H9 (cell line): ENCODE measurements at regions not wholly inside any gene's neighbourhood (a gene's known extent, or its start where the extent isn't known, plus 50 kb on each side); places are given as distances from the start of the nearest gene placed in this dataset.

Experiments used
- DNase-seq: peaks from one replicate; pipeline ENCODE4 v3.0.0-alpha.2; 2017
- H2AFZ ChIP-seq: one replicate; pipeline ENCODE4 v1.6.1; 2013; ENCODE audit warnings: mild to moderate bottlenecking, low read length, control low read depth, moderate library complexity
- H2AK5ac ChIP-seq: 2 replicates; pipeline ENCODE4 v1.6.1; 2013; ENCODE audit warnings: low read length, control low read depth, mixed read lengths; ENCODE audit not compliant: insufficient read length
- H2BK120ac ChIP-seq: one replicate; pipeline ENCODE4 v1.6.1; 2013; ENCODE audit warnings: low read depth, mild to moderate bottlenecking, low read length, control low read depth, inconsistent platforms; ENCODE audit not compliant: poor library complexity, severe bottlenecking
- H2BK12ac ChIP-seq: 2 replicates; pipeline ENCODE4 v1.6.1; 2013; ENCODE audit warnings: low read length, control low read depth, mixed read lengths, low read depth; ENCODE audit not compliant: insufficient read length
- H2BK15ac ChIP-seq: 2 replicates; pipeline ENCODE4 v1.6.1; 2013; ENCODE audit warnings: low read depth, low read length, control low read depth
- H2BK20ac ChIP-seq: one replicate; pipeline ENCODE4 v1.6.1; 2013; ENCODE audit warnings: low read depth, mild to moderate bottlenecking, low read length, control low read depth, inconsistent platforms; ENCODE audit not compliant: poor library complexity, severe bottlenecking
- H2BK5ac ChIP-seq: 2 replicates; pipeline ENCODE4 v1.6.1; 2013; ENCODE audit warnings: low read length, control low read depth, mixed read lengths; ENCODE audit not compliant: insufficient read length
- H3K14ac ChIP-seq: 2 replicates; pipeline ENCODE4 v1.6.1; 2013; ENCODE audit warnings: low read length, control low read depth; ENCODE audit not compliant: insufficient read depth
- H3K18ac ChIP-seq: 2 replicates; pipeline ENCODE4 v1.6.1; 2013; ENCODE audit warnings: low read depth, mild to moderate bottlenecking, mixed read lengths, low read length, control low read depth; ENCODE audit not compliant: insufficient read length
- H3K23ac ChIP-seq: 2 replicates; pipeline ENCODE4 v1.6.1; 2013; ENCODE audit warnings: low read length, control low read depth, mixed read lengths, low read depth; ENCODE audit not compliant: insufficient read length
- H3K23me2 ChIP-seq: 2 replicates; pipeline ENCODE4 v1.6.1; 2013; ENCODE audit warnings: low read depth, mild to moderate bottlenecking, mixed read lengths, low read length, control low read depth; ENCODE audit not compliant: insufficient read length, poor library complexity, severe bottlenecking
- H3K27ac ChIP-seq: 2 replicates; pipeline ENCODE4 v1.5.1; 2013; ENCODE audit warnings: low read length, control low read depth, mixed read lengths, low read depth; ENCODE audit not compliant: insufficient read length
- H3K27me3 ChIP-seq: 2 replicates; pipeline ENCODE4 v1.6.1; 2013; ENCODE audit warnings: low read length, control low read depth, inconsistent platforms; ENCODE audit not compliant: insufficient read depth
- H3K4ac ChIP-seq: 2 replicates; pipeline ENCODE4 v1.6.1; 2013; ENCODE audit warnings: low read depth, mild to moderate bottlenecking, control low read depth, inconsistent platforms, low read length, moderate library complexity
- H3K4me1 ChIP-seq: 2 replicates; pipeline ENCODE4 v1.6.1; 2013; ENCODE audit warnings: low read length, control low read depth, inconsistent platforms; ENCODE audit not compliant: insufficient read depth
- H3K4me2 ChIP-seq: 2 replicates; pipeline ENCODE4 v1.6.1; 2013; ENCODE audit warnings: low read length, control low read depth, mixed read lengths; ENCODE audit not compliant: insufficient read length, insufficient read depth
- H3K56ac ChIP-seq: 2 replicates; pipeline ENCODE4 v1.6.1; 2013; ENCODE audit warnings: low read depth, mild to moderate bottlenecking, mixed read lengths, low read length, control low read depth; ENCODE audit not compliant: insufficient read length
- H3K79me1 ChIP-seq: 2 replicates; pipeline ENCODE4 v1.6.1; 2013; ENCODE audit warnings: low read depth, mild to moderate bottlenecking, moderate library complexity, low read length, control low read depth, inconsistent platforms; ENCODE audit not compliant: insufficient read depth, poor library complexity, severe bottlenecking
- H3K79me2 ChIP-seq: 2 replicates; pipeline ENCODE4 v1.6.1; 2013; ENCODE audit warnings: low read length, control low read depth, inconsistent platforms; ENCODE audit not compliant: insufficient read depth
- H3K9ac ChIP-seq: 2 replicates; pipeline ENCODE4 v1.6.1; 2013; ENCODE audit warnings: low read length, control low read depth, mixed read lengths; ENCODE audit not compliant: insufficient read length; ENCODE audit errors: extremely low read depth
- H3K9me3 ChIP-seq: one replicate; pipeline ENCODE4 v1.6.1; 2013; ENCODE audit warnings: low read depth, low read length, inconsistent platforms; ENCODE audit not compliant: control insufficient read depth
- H3T11ph ChIP-seq: one replicate; pipeline ENCODE4 v1.6.1; 2013; ENCODE audit warnings: mild to moderate bottlenecking, low read length, control low read depth, inconsistent platforms
- H4K20me1 ChIP-seq: one replicate; pipeline ENCODE4 v1.6.1; 2013; ENCODE audit not compliant: control insufficient read depth, insufficient read length, insufficient read depth
- H4K5ac ChIP-seq: 2 replicates; pipeline ENCODE4 v1.6.1; 2013; ENCODE audit warnings: low read depth, mild to moderate bottlenecking, mixed read lengths, low read length, control low read depth; ENCODE audit not compliant: insufficient read length
- H4K8ac ChIP-seq: replicated peaks from 2 replicates; pipeline ENCODE4 v1.6.1; 2013; ENCODE audit warnings: low read length, control low read depth, mixed read lengths, low read depth; ENCODE audit not compliant: insufficient read length
- H4K91ac ChIP-seq: 2 replicates; pipeline ENCODE4 v1.6.1; 2013; ENCODE audit warnings: low read depth, mild to moderate bottlenecking, moderate library complexity, mixed read lengths, low read length, control low read depth; ENCODE audit not compliant: insufficient read length
- H3K27ac Mint-ChIP-seq, 3 experiments: 2 replicates in 2 of 3; 3 replicates in 1 of 3; pipeline ENCODE4 v1.8.0; 2020 to 2021; ENCODE audit warnings: mixed read lengths in 3 of 3, mild to moderate bottlenecking in 1 of 3, moderate library complexity in 1 of 3
- H3K27me3 Mint-ChIP-seq: 2 replicates; pipeline ENCODE4 v1.8.0; 2021; ENCODE audit warnings: low read depth, mild to moderate bottlenecking, moderate library complexity, mixed read lengths
- H3K36me3 Mint-ChIP-seq, 3 experiments: 2 replicates in 2 of 3; 3 replicates in 1 of 3; pipeline ENCODE4 v1.8.0; 2020 to 2021; ENCODE audit warnings: low read depth in 3 of 3, mixed read lengths in 3 of 3; ENCODE audit not compliant: insufficient read depth in 1 of 3
- H3K4me1 Mint-ChIP-seq, 2 experiments: 2 replicates each; pipeline ENCODE4 v1.8.0; 2020; ENCODE audit warnings: mixed read lengths in 2 of 2
- H3K4me3 Mint-ChIP-seq, 2 experiments: 2 replicates in 1 of 2; 3 replicates in 1 of 2; pipeline ENCODE4 v1.8.0; 2020 to 2021; ENCODE audit warnings: mild to moderate bottlenecking in 2 of 2, mixed read lengths in 2 of 2, moderate library complexity in 1 of 2
- H3K9me3 Mint-ChIP-seq, 2 experiments: 2 replicates in 1 of 2; 3 replicates in 1 of 2; pipeline ENCODE4 v1.8.0; 2020; ENCODE audit warnings: mild to moderate bottlenecking in 2 of 2, mixed read lengths in 2 of 2, moderate library complexity in 1 of 2
- CTCF ChIP-seq: fragments of 200-600 bp; sonication (generic); conservative IDR thresholded peaks from 3 replicates; pipeline ENCODE4 v1.8.0; 2021; ENCODE audit warnings: antibody characterized with exemption, mild to moderate bottlenecking
- WGBS: extraction: QIAGEN DNeasy Blood & Tissue Kit; methylation state at CpG from one replicate; pipeline ENCODE4 v1.1.7; 2013; ENCODE audit warnings: missing lambda C conversion rate, low lambda C conversion rate, mixed read lengths; ENCODE audit not compliant: insufficient read length; ENCODE audit errors: extremely low coverage; 5-methylcytosine and 5-hydroxymethylcytosine counted together

GRCh38 chr12:67927324-67927723 is 61.9 kb upstream of the IFNG-AS1 start:
- H4K8ac ChIP-seq, result no peak overlapping the region
- H3K79me1 ChIP-seq, result no peaks in the 10 kb centered on the region
- H3K27me3 Mint-ChIP-seq, result no peaks in the 10 kb centered on the region; the same call in 1 of the 2 replicates
- no peaks in the 10 kb centered on the region for H3K23me2 ChIP-seq
- no peak overlapping the region for H3K4me3 Mint-ChIP-seq
- H3K4me1 Mint-ChIP-seq, result peaks cover 14 to 16% of the 10 kb centered on the region in 2 experiments
- no peak overlapping the region for H3K27ac Mint-ChIP-seq
- no peak overlapping the region for H4K5ac ChIP-seq
- no peaks in the 10 kb centered on the region for H3K36me3 Mint-ChIP-seq
- H2BK15ac ChIP-seq, result no peak overlapping the region
- no peaks in the 10 kb centered on the region for H3K9me3 ChIP-seq
- H4K20me1 ChIP-seq, result no peaks in the 10 kb centered on the region
- no peak overlapping the region for H3K56ac ChIP-seq
- no peaks in the 10 kb centered on the region for H3K27me3 ChIP-seq
- H3K18ac ChIP-seq, result no peak overlapping the region
- no peak overlapping the region for H2BK12ac ChIP-seq
- H3K27ac ChIP-seq, result no peak overlapping the region
- H3K14ac ChIP-seq, result no peak overlapping the region
- no peak overlapping the region for H2AK5ac ChIP-seq
- no peak overlapping the region for H2BK20ac ChIP-seq
- H2AFZ ChIP-seq, result no peak overlapping the region
- no peak for TF ChIP-seq CTCF
- no peaks in the 10 kb centered on the region for H3K4me1 ChIP-seq
- DNase-seq, result no peak
- H2BK120ac ChIP-seq, result no peak overlapping the region
- no peak overlapping the region for H2BK5ac ChIP-seq
- H3K4me2 ChIP-seq, result no peak overlapping the region
- H3K79me2 ChIP-seq, result no peaks in the 10 kb centered on the region
- no peak overlapping the region for H4K91ac ChIP-seq
- no peak overlapping the region for H3T11ph ChIP-seq
- H3K23ac ChIP-seq, result no peak overlapping the region
- WGBS, result no CpG with 5 or more reads among the region's 4 CpGs
- no peak overlapping the region for H3K4ac ChIP-seq
- no peak overlapping the region for H3K9ac ChIP-seq
- no peaks in the 10 kb centered on the region; a peak in 1 of 5 replicates for H3K9me3 Mint-ChIP-seq
